ENCODE measurements at regions not wholly inside any gene's neighbourhood (a gene's known extent, or its start where the extent isn't known, plus 50 kb on each side); places are given as distances from the start of the nearest gene placed in this dataset.

DNA sequence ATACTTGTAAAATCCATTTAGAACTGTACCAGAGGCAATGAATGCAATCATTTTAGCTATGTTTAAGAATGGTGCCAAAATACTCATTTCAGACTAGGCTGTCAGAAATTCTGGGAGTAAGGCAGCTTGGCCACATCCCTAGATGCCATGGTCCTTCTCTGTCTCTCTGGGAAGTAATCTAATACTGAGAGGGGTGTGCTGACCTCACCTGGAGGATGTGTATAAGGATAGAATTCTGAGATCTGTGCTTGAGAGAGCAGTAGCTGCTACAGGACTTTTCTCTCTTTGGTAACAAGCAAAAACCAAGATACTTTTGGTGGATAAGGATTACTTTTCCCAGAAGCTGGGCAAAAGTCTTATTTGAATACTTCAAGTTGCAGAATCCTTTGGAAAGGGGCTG, 68.1 kb upstream of the MRPS30 start:
- Histone ChIP-seq H2BK15ac (ENCODE audit: low read depth, low read length) (no peak overlapping the region), H4K5ac (ENCODE audit: low read depth, low read length) (no peak overlapping the region), H3K56ac (ENCODE audit: extremely low read depth, insufficient read depth, low read length) (no peak overlapping the region), H3K4me2 (ENCODE audit: low read depth, low read length) (no peak overlapping the region), H3K14ac (replicated peaks; ENCODE audit: low read depth, low read length) (no peak overlapping the region), H3K27me3 (ENCODE audit: control insufficient read depth, insufficient read depth, low read length) (no peaks in the 10 kb centered on the region), H3K9ac (ENCODE audit: low read depth, low read length) (no peak overlapping the region), H4K8ac (ENCODE audit: low read depth in 2 of 2, low read length in 2 of 2) (no peak overlapping the region), H2BK20ac (ENCODE audit: low read depth, low read length) (no peak overlapping the region), H2AK9ac (replicated peaks; ENCODE audit: low read depth, low read length, poor library complexity) (no peak overlapping the region), H2BK5ac (ENCODE audit: low read depth, low read length, poor library complexity, severe bottlenecking) (no peak overlapping the region), H3K36me3 (ENCODE audit: control insufficient read depth, insufficient read depth, low read length) (no peaks in the 10 kb centered on the region), H2AK5ac (ENCODE audit: low read depth, low read length) (no peak overlapping the region), H3K4me3 (ENCODE audit: insufficient read depth, low read depth, low read length) (no peak overlapping the region), H3K79me1 (ENCODE audit: low read depth in 1 of 2, low read length in 2 of 2) (no peaks in the 10 kb centered on the region), H3K18ac (ENCODE audit: low read depth, low read length) (no peak overlapping the region), H3K4ac (ENCODE audit: low read depth, low read length) (no peak overlapping the region), H2AFZ (replicated peaks; ENCODE audit: low read length, poor library complexity) (no peak overlapping the region), H3K27ac (ENCODE audit: insufficient read depth, low read length) (no peak overlapping the region), H4K91ac (ENCODE audit: insufficient read depth, low read depth, low read length) (no peak overlapping the region), H2BK120ac (ENCODE audit: low read depth, low read length) (no peak overlapping the region), H4K20me1 (ENCODE audit: insufficient read depth, low read length) (no peaks in the 10 kb centered on the region), H3K9me3 (ENCODE audit: control insufficient read depth, insufficient read depth, low read length) (no peaks in the 10 kb centered on the region), H3K9me1 (ENCODE audit: insufficient read depth, low read length) (no peaks in the 10 kb centered on the region), H3K23ac (ENCODE audit: low read depth, low read length) (no peak overlapping the region), H3K4me1 (ENCODE audit: control insufficient read depth, insufficient read depth, low read length) (no peaks in the 10 kb centered on the region)
- no peak for DNase-seq
- CTCF ChIA-PET, result no interaction called here
- intact Hi-C loops (cut with micrococcal nuclease), result no loop called here
- in situ Hi-C loops (cut with MboI; ENCODE audit: low sequenced_read_pairs), result no loop called here
- POLR2A ChIA-PET (ENCODE audit: unreplicated experiment), result no interaction called here
- TF ChIP-seq MAZ (IDR thresholded peaks at IDR 0.05; ENCODE audit: borderline replicate concordance, low read depth, low read length) (no peak), RFX5 (IDR thresholded peaks at IDR 0.05; ENCODE audit: low read depth, low read length) (no peak), RAD21 (IDR thresholded peaks at IDR 0.05; ENCODE audit: low read length) (no peak), CHD1 (IDR thresholded peaks at IDR 0.05; ENCODE audit: low read depth, low read length) (no peak), NFE2L2 (IDR thresholded peaks at IDR 0.05; ENCODE audit: low read depth, low read length) (no peak), MXI1 (IDR thresholded peaks at IDR 0.05; ENCODE audit: borderline replicate concordance, low read depth, low read length) (no peak), CEBPB (IDR thresholded peaks at IDR 0.05; ENCODE audit: low read depth, low read length) (no peak), FOS (IDR thresholded peaks at IDR 0.05; ENCODE audit: low read depth, low read length) (no peak), RCOR1 (IDR thresholded peaks at IDR 0.05; ENCODE audit: insufficient replicate concordance, low read length) (no peak), MAFK (IDR thresholded peaks at IDR 0.05; ENCODE audit: low read depth, low read length) (no peak), SMC3 (IDR thresholded peaks at IDR 0.05; ENCODE audit: low read depth, low read length) (no peak)
- TF ChIP-seq, protein P1, sequence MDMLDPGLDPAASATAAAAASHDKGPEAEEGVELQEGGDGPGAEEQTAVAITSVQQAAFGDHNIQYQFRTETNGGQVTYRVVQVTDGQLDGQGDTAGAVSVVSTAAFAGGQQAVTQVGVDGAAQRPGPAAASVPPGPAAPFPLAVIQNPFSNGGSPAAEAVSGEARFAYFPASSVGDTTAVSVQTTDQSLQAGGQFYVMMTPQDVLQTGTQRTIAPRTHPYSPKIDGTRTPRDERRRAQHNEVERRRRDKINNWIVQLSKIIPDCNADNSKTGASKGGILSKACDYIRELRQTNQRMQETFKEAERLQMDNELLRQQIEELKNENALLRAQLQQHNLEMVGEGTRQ (IDR thresholded peaks at IDR 0.05; ENCODE audit: low read depth, low read length), result no peak
- TF ChIP-seq, protein P2, sequence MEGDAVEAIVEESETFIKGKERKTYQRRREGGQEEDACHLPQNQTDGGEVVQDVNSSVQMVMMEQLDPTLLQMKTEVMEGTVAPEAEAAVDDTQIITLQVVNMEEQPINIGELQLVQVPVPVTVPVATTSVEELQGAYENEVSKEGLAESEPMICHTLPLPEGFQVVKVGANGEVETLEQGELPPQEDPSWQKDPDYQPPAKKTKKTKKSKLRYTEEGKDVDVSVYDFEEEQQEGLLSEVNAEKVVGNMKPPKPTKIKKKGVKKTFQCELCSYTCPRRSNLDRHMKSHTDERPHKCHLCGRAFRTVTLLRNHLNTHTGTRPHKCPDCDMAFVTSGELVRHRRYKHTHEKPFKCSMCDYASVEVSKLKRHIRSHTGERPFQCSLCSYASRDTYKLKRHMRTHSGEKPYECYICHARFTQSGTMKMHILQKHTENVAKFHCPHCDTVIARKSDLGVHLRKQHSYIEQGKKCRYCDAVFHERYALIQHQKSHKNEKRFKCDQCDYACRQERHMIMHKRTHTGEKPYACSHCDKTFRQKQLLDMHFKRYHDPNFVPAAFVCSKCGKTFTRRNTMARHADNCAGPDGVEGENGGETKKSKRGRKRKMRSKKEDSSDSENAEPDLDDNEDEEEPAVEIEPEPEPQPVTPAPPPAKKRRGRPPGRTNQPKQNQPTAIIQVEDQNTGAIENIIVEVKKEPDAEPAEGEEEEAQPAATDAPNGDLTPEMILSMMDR (conservative IDR thresholded peaks at IDR 0.05; ENCODE audit: low read depth, low read length), result no peak
- no peak for ATAC-seq (ENCODE audit: low read depth)
- dilution Hi-C loops (cut with HindIII; ENCODE audit: low sequenced_read_pairs, unreplicated experiment), result no loop called here
- BruUV-seq (replicated peaks), result no TSS peak

Measured in IMR-90 (cell line).